Hematopoietic multipotent progenitor cell treated with erythropoietin and hydrocortisone succinate and interleukin-3 and kit ligand, for 4 days (in vitro differentiated cells): ENCODE measurements at regions not wholly inside any gene's neighbourhood (a gene's known extent, or its start where the extent isn't known, plus 50 kb on each side); places are given as distances from the start of the nearest gene placed in this dataset.

Experiments used
- DNase-seq: peaks from one replicate; pipeline ENCODE4 v3.0.0-alpha.2; 2015

- DNase-seq, result no peak
These were observed 52.1 kb upstream of the CD5L start for GRCh38 chr1:157893686-157894085.

- DNase-seq, result no peak
These were observed 53.1 kb upstream of the CD5L start for GRCh38 chr1:157894613-157895165.

DNA sequence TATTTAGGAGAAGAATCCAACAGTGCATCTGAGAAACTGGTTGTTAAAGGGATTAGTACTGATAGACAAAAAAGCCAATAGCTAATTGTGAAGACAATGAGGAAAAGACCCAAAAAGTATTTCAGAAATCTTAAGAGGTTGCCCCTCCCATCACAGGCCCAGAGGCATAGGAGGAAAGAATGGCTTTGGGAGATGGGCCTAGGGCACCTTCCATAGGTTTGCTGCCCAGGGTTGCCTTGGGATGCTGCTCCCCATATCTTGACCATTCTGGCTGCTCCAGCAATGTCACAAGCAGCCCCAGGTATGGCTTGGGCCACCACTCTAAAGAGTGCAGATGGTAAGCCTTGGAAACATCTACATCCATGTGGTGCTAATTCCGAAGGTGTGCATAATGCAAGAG, 68.7 kb upstream of the CD5L start:
- DNase-seq, result no peak

GRCh38 chr1:157915859-157916258, 74.3 kb upstream of the CD5L start:
- DNase-seq, result no peak

GRCh38 chr1:157916887-157917570, 75.4 kb upstream of the CD5L start:
- DNase-seq, result no peak

- DNase-seq, result no peak
These were observed 72.7 kb upstream of the KIRREL1 start for GRCh38 chr1:157920748-157921147.

GRCh38 chr1:157925419-157926166, 67.9 kb upstream of the KIRREL1 start:
- no peak for DNase-seq

GRCh38 chr1:157932069-157932468, 61.4 kb upstream of the KIRREL1 start:
- peak; percentile 60 for DNase-seq

DNA sequence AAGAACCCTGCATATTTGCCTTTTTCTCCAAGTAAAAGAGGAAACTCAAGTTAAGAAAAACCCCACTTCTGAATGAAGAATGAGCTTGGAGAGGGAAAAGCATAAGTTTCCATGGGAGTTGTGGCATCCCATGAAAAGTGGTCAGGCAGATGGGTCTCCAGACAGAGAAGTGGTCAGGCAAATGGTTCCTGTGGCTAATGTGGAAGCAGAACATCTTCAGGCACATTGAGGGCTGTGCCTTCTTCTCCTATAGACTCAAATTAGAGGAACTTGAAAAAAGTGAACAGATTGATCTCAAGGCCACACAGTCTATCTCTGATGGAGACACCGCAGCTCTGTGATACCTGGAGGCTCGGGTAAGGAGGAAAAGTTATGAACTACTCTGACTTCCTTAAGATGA, 55.7 kb upstream of the KIRREL1 start:
- peak; percentile 6 for DNase-seq

DNA sequence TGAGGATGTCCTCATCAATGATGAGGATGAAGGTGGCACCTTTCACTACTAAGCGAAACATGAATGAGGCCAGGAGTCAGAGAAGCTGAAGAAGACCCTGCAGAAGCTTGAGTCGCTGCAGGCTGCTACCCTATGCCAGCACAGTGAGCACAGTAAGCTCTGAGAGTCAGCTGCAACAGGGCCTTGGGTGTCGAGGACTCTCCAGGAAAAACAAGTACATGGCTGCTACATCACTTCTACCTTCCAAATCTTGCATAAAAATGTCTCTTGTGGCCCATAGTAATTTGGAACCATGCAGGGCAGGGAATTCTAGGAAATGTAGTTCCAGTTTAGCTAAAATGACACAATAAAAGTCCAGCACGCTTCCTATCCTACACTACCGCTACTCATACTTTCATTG, 51.5 kb upstream of the KIRREL1 start:
- DNase-seq, result no peak
